Erythroblast (primary cell): ENCODE measurements at regions not wholly inside any gene's neighbourhood (a gene's known extent, or its start where the extent isn't known, plus 50 kb on each side); places are given as distances from the start of the nearest gene placed in this dataset.

Source experiments
- GATA1 ChIP-seq: IDR thresholded peaks from 2 replicates; pipeline ENCODE4 v1.6.1; 2011; ENCODE audit warnings: low read depth, mild to moderate bottlenecking, control low read depth, low read length, moderate library complexity
- POLR2A ChIP-seq: IDR thresholded peaks from 2 replicates; pipeline ENCODE4 v1.6.1; 2011; ENCODE audit warnings: mild to moderate bottlenecking, low read length

- TF ChIP-seq POLR2A (no peak), GATA1 (no peak)
Observed at GRCh38 chr21:17391811-17392340, 121.0 kb upstream of the CXADR start.
